Keratinocyte (primary cell): ENCODE measurements at regions not wholly inside any gene's neighbourhood (a gene's known extent, or its start where the extent isn't known, plus 50 kb on each side); places are given as distances from the start of the nearest gene placed in this dataset.

ENCODE experiments used
- DNase-seq: peaks from one replicate; pipeline ENCODE4 v3.0.0-alpha.2; 2011; ENCODE audit warnings: low read depth, missing footprints, low spot score
- FAIRE-seq: peaks from 2 replicates; lab custom pipeline; 2011; peaks lifted over from hg19 to GRCh38; lab: Jason Lieb, UNC
- H2AFZ ChIP-seq: 2 replicates; pipeline ENCODE4 v1.6.0; 2012; ENCODE audit warnings: low read length, control low read depth, inconsistent platforms; ENCODE audit not compliant: control insufficient read depth
- H3K27ac ChIP-seq: 2 replicates; pipeline ENCODE4 v1.5.1; 2011; ENCODE audit warnings: low read length; ENCODE audit not compliant: control insufficient read depth, insufficient read depth
- H3K27me3 ChIP-seq: 3 replicates; pipeline ENCODE4 v1.6.0; 2011; ENCODE audit warnings: low read length; ENCODE audit not compliant: control insufficient read depth, insufficient read depth; ENCODE audit errors: extremely low read depth
- H3K36me3 ChIP-seq, 2 experiments: 2 replicates in 1 of 2; 3 replicates in 1 of 2; pipeline ENCODE4 v1.5.1; 2011; ENCODE audit warnings: low read length in 2 of 2, mild to moderate bottlenecking in 1 of 2; ENCODE audit not compliant: control insufficient read depth in 2 of 2, insufficient read depth in 2 of 2; ENCODE audit errors: extremely low read depth in 1 of 2
- H3K4me1 ChIP-seq: 3 replicates; pipeline ENCODE4 v1.5.1; 2011; ENCODE audit warnings: low read length; ENCODE audit not compliant: control insufficient read depth, insufficient read depth; ENCODE audit errors: extremely low read depth
- H3K4me2 ChIP-seq: 3 replicates; pipeline ENCODE4 v1.6.0; 2011; ENCODE audit warnings: low read depth, low read length; ENCODE audit not compliant: control insufficient read depth, insufficient read depth; ENCODE audit errors: extremely low read depth
- H3K4me3 ChIP-seq, 3 experiments: fragments of 200-600 bp in 1 of 3; sonication (generic) in 1 of 3; 2 replicates in 2 of 3; 3 replicates in 1 of 3; pipeline ENCODE4 v1.5.1; 2011 to 2016; ENCODE audit warnings: low read length in 3 of 3, mild to moderate bottlenecking in 3 of 3, control low read depth in 2 of 3, inconsistent platforms in 1 of 3, low read depth in 1 of 3, mixed read lengths in 1 of 3, mixed run types in 1 of 3, moderate library complexity in 1 of 3; ENCODE audit not compliant: control insufficient read depth in 2 of 3, insufficient read depth in 2 of 3; ENCODE audit errors: extremely low read depth in 1 of 3
- H3K79me2 ChIP-seq: 2 replicates; pipeline ENCODE4 v1.6.0; 2012; ENCODE audit warnings: low read length; ENCODE audit not compliant: control insufficient read depth, insufficient read depth
- H3K9ac ChIP-seq: 3 replicates; pipeline ENCODE4 v1.6.0; 2011; ENCODE audit warnings: low read length; ENCODE audit not compliant: control insufficient read depth, insufficient read depth; ENCODE audit errors: extremely low read depth
- H3K9me1 ChIP-seq: 3 replicates; pipeline ENCODE4 v1.6.0; 2011; ENCODE audit warnings: low read length; ENCODE audit not compliant: control insufficient read depth, insufficient read depth; ENCODE audit errors: extremely low read depth
- H3K9me3 ChIP-seq: 2 replicates; pipeline ENCODE4 v1.5.1; 2012; ENCODE audit warnings: low read depth, low read length; ENCODE audit not compliant: control insufficient read depth
- H4K20me1 ChIP-seq: 3 replicates; pipeline ENCODE4 v1.6.0; 2011; ENCODE audit warnings: low read length; ENCODE audit not compliant: control insufficient read depth, insufficient read depth; ENCODE audit errors: extremely low read depth
- CTCF ChIP-seq, 3 experiments: IDR thresholded peaks in 1 of 3; conservative IDR thresholded peaks in 1 of 3; optimal IDR thresholded peaks in 1 of 3; 2 replicates in 2 of 3; 3 replicates in 1 of 3; pipeline versions ENCODE3 to v1.5.1; 2011; ENCODE audit warnings: low read length in 3 of 3, mild to moderate bottlenecking in 3 of 3, moderate library complexity in 2 of 3, control low read depth in 1 of 3, inconsistent platforms in 1 of 3; ENCODE audit not compliant: insufficient read depth in 2 of 3; ENCODE audit errors: extremely low read depth in 1 of 3
- EZH2 ChIP-seq: IDR thresholded peaks from one replicate; pipeline ENCODE4 v1.6.1; 2012; ENCODE audit warnings: inconsistent platforms, mild to moderate bottlenecking, low read length, moderate library complexity
- dilution Hi-C: fragments of 300-500 bp; cut with MboI; formaldehyde crosslinking; loops from one replicate; pipeline ENCODE4 v1.7.0; 2020; ENCODE audit warnings: low sequenced_read_pairs; ENCODE audit not compliant: extremely low pct_ligation_motif_present

- TF ChIP-seq EZH2 (no peak), CTCF (optimal IDR thresholded peaks at IDR 0.05 in 1 of 3, IDR thresholded peaks at IDR 0.05 in 1 of 3, conservative IDR thresholded peaks at IDR 0.05 in 1 of 3; ENCODE audit: extremely low read depth in 1 of 3, insufficient read depth in 2 of 3, low read length in 3 of 3) (no peak)
- H3K4me1 ChIP-seq = no peaks in the 10 kb centered on the region
- no peaks in the 10 kb centered on the region for H3K9me3 ChIP-seq
- no peaks in the 10 kb centered on the region for H3K9me1 ChIP-seq
- H2AFZ ChIP-seq = no peak overlapping the region
- H3K36me3 ChIP-seq = no peaks in the 10 kb centered on the region
- no peaks in the 10 kb centered on the region for H3K27me3 ChIP-seq
- no peaks in the 10 kb centered on the region for H3K79me2 ChIP-seq
- FAIRE-seq (no peak), DNase-seq (no peak)
- no peak overlapping the region for H3K4me2 ChIP-seq
- H3K9ac ChIP-seq = no peak overlapping the region
- dilution Hi-C loops = no loop called here
- no peaks in the 10 kb centered on the region for H4K20me1 ChIP-seq
- no peak overlapping the region for H3K27ac ChIP-seq
- H3K4me3 ChIP-seq = no peak overlapping the region
These were observed 1569.9 kb upstream of the ADGRL3 start for GRCh38 chr4:59630235-59630634.

DNA sequence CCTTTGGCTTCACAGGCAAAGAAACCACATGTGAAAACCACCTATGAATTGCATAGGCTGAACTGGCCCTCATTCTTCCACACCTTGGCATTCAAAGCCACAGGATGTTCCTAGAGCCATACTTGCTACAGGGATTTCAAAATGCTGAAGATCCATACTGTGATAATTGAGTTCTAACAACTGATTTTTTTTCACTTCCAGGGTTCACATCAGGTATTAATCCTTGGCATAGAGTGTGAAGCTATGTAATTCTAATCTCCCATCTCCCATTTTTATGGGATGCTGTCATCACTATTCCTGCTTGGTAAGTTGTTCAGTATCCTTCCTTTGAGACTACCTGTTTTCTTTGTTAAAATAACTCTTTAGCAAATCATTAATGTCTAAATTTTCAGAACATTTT is 1569.2 kb upstream of the ADGRL3 start:
- no peaks in the 10 kb centered on the region for H3K4me1 ChIP-seq
- DNase-seq = no peak
- no peaks in the 10 kb centered on the region for H3K9me1 ChIP-seq
- H2AFZ ChIP-seq = no peak overlapping the region
- no peaks in the 10 kb centered on the region for H4K20me1 ChIP-seq
- no peak for FAIRE-seq
- H3K4me3 ChIP-seq = no peak overlapping the region
- H3K4me2 ChIP-seq = no peak overlapping the region
- H3K36me3 ChIP-seq = no peaks in the 10 kb centered on the region
- no peaks in the 10 kb centered on the region for H3K79me2 ChIP-seq
- dilution Hi-C loops = no loop called here
- no peak for TF ChIP-seq EZH2
- TF ChIP-seq CTCF (optimal IDR thresholded peaks at IDR 0.05 in 1 of 3, IDR thresholded peaks at IDR 0.05 in 1 of 3, conservative IDR thresholded peaks at IDR 0.05 in 1 of 3; ENCODE audit: extremely low read depth in 1 of 3, insufficient read depth in 2 of 3, low read length in 3 of 3) = no peak
- no peaks in the 10 kb centered on the region for H3K9me3 ChIP-seq
- no peak overlapping the region for H3K27ac ChIP-seq
- no peak overlapping the region for H3K9ac ChIP-seq
- no peaks in the 10 kb centered on the region for H3K27me3 ChIP-seq
